ENCODE measurements at regions not wholly inside any gene's neighbourhood (a gene's known extent, or its start where the extent isn't known, plus 50 kb on each side); places are given as distances from the start of the nearest gene placed in this dataset.

GRCh38 chr9:19992556-19992955 lies 203.7 kb upstream of the SLC24A2 start:
- peak in 1 of 2 experiments; percentile 18 for DNase-seq

- DNase-seq: no peak
Observed at GRCh38 chr9:19989213-19989612, 200.4 kb upstream of the SLC24A2 start.

- DNase-seq: no peak
Observed at GRCh38 chr9:19988281-19988680, 199.4 kb upstream of the SLC24A2 start.

- DNase-seq: no peak
Observed at GRCh38 chr9:19985081-19985480, 196.2 kb upstream of the SLC24A2 start.

- peak in 1 of 2 experiments; percentile 26 for DNase-seq
Observed at GRCh38 chr9:19976226-19976625, 187.4 kb upstream of the SLC24A2 start.

GRCh38 chr9:19975499-19975898 lies 186.7 kb upstream of the SLC24A2 start:
- no peak for DNase-seq

- DNase-seq: no peak
Observed at GRCh38 chr9:19969721-19970120, 180.9 kb upstream of the SLC24A2 start.

- no peak for DNase-seq
Observed at GRCh38 chr9:19967888-19968459, 179.1 kb upstream of the SLC24A2 start.

GRCh38 chr9:19967216-19967887 lies 178.5 kb upstream of the SLC24A2 start:
- no peak for DNase-seq

GRCh38 chr9:19965336-19965735 lies 176.5 kb upstream of the SLC24A2 start:
- no peak for DNase-seq

GRCh38 chr9:19947996-19948395 lies 159.2 kb upstream of the SLC24A2 start:
- DNase-seq: no peak

- no peak for DNase-seq
Observed at GRCh38 chr9:19946441-19947109, 157.7 kb upstream of the SLC24A2 start.

- no peak for DNase-seq
Observed at GRCh38 chr9:19941874-19942273, 153.0 kb upstream of the SLC24A2 start.

GRCh38 chr9:19940811-19941535 lies 152.1 kb upstream of the SLC24A2 start:
- DNase-seq: no peak

- no peak for DNase-seq
Observed at GRCh38 chr9:19939734-19940278, 151.0 kb upstream of the SLC24A2 start.

GRCh38 chr9:19938990-19939733 lies 150.3 kb upstream of the SLC24A2 start:
- DNase-seq: no peak

GRCh38 chr9:19937121-19937520 lies 148.3 kb upstream of the SLC24A2 start:
- no peak for DNase-seq

- no peak for DNase-seq
Observed at GRCh38 chr9:19936598-19936997, 147.8 kb upstream of the SLC24A2 start.

GRCh38 chr9:19935422-19935821 lies 146.6 kb upstream of the SLC24A2 start:
- no peak for DNase-seq

GRCh38 chr9:19934301-19934871 lies 145.5 kb upstream of the SLC24A2 start:
- no peak for DNase-seq

- no peak for DNase-seq
Observed at GRCh38 chr9:19931098-19931890, 142.5 kb upstream of the SLC24A2 start.
